Neutrophil (primary cell): ENCODE measurements at regions not wholly inside any gene's neighbourhood (a gene's known extent, or its start where the extent isn't known, plus 50 kb on each side); places are given as distances from the start of the nearest gene placed in this dataset.

Experiments
- H3K27ac ChIP-seq: fragments of 200-600 bp; sonication (generic); 2 replicates; pipeline ENCODE4 v1.5.1; 2016; ENCODE audit warnings: mild to moderate bottlenecking, moderate library complexity
- H3K27me3 ChIP-seq: fragments of 200-600 bp; sonication (generic); 2 replicates; pipeline ENCODE4 v1.6.0; 2016; ENCODE audit warnings: mild to moderate bottlenecking
- H3K36me3 ChIP-seq: fragments of 200-600 bp; sonication (generic); 2 replicates; pipeline ENCODE4 v1.5.1; 2017
- H3K4me1 ChIP-seq, 2 experiments: fragments of 200-600 bp in 1 of 2; sonication (generic) in 1 of 2; 1 replicate in 1 of 2; 2 replicates in 1 of 2; pipeline versions ENCODE4 v1.5.1 to v1.6.1; 2013 to 2016; ENCODE audit warnings: low read depth in 1 of 2, low read length in 1 of 2, mild to moderate bottlenecking in 1 of 2, moderate library complexity in 1 of 2; ENCODE audit not compliant: control insufficient read depth in 1 of 2, insufficient read depth in 1 of 2
- H3K4me3 ChIP-seq, 2 experiments: fragments of 200-600 bp in 1 of 2; sonication (generic) in 1 of 2; 1 replicate in 1 of 2; 2 replicates in 1 of 2; pipeline ENCODE4 v1.5.1; 2013 to 2016; ENCODE audit warnings: low read depth in 1 of 2, low read length in 1 of 2, mild to moderate bottlenecking in 1 of 2, moderate library complexity in 1 of 2
- H3K9me3 ChIP-seq: fragments of 200-600 bp; sonication (generic); 2 replicates; pipeline ENCODE4 v1.5.1; 2016
- CTCF ChIP-seq: fragments of 200-600 bp; sonication (generic); IDR thresholded peaks from 2 replicates; pipeline ENCODE4 v1.5.1; 2016; ENCODE audit warnings: antibody characterized with exemption

DNA sequence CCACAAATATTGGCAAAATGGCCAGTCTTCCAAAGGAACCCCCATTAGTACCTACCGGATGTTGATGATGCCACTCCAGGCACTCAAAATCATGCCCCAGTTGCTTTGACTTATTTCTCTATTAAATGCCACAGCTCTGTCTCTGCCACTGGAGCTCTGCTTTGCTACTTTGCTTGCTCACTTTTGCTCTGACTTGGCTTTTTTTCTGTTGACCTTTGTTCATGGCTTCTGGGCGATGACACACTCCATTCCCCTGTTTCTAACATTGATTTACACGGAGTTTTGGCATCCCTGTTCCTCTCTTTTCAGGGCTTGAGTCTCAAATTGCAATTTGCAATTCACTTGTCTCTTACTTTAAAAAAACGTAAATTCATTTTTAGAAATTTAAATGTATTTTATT is 217.1 kb upstream of the SPRY2 start:
- Histone ChIP-seq H3K36me3 (no peaks in the 10 kb centered on the region), H3K4me3 (no peak overlapping the region), H3K27ac (no peak overlapping the region), H3K4me1 (no peaks in the 10 kb centered on the region), H3K9me3 (no peaks in the 10 kb centered on the region), H3K27me3 (no peaks in the 10 kb centered on the region)
- no peak for TF ChIP-seq CTCF

DNA sequence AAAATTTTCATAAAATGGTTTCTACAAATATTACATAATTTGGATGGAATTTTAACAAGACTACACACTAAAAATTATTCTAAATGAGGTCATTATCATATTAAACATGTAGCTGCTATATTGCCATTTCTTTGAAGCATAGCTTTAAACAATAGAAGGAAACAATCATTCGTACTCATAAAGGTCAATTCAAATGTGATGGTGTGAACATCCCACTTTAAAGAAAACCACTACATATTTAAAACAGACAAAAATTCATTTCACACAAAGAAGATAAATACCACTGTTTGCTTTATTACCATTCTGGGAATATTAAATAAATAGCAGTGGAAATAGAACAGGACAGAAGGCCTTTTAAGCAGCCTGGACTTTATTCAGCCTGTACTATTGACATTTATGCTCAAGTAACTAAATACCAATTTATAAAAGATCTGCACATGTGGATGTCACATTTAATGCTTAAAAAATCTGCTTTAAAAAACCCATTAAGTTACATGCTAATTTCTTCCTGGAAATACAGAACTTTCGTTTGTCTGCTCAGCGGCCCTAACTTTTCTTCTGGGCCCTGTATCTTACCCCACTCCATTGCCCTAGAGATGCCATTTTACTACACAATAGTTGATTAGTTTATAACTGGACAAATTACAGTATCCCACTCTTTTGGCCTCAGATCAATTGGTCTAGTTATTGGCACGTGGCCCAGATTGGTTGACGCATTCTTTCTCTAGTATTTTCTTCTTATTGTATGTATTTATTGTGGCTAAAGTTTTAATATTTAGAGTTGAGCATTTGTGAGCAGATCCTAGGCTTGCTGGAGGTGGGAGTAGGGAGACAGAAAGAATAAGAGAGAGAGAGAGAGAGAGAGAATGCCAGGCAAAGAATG is 215.1 kb upstream of the SPRY2 start:
- no peaks in the 10 kb centered on the region for H3K4me1 ChIP-seq
- H3K27ac ChIP-seq: no peak overlapping the region
- H3K36me3 ChIP-seq: no peaks in the 10 kb centered on the region
- no peak for TF ChIP-seq CTCF
- H3K9me3 ChIP-seq: no peaks in the 10 kb centered on the region
- H3K27me3 ChIP-seq: no peaks in the 10 kb centered on the region
- H3K4me3 ChIP-seq: no peak overlapping the region

- H3K27me3 ChIP-seq: no peaks in the 10 kb centered on the region
- no peaks in the 10 kb centered on the region for H3K9me3 ChIP-seq
- no peaks in the 10 kb centered on the region for H3K4me1 ChIP-seq
- no peak overlapping the region for H3K4me3 ChIP-seq
- H3K27ac ChIP-seq: no peak overlapping the region
- no peaks in the 10 kb centered on the region for H3K36me3 ChIP-seq
- TF ChIP-seq CTCF: no peak
These were observed 212.0 kb upstream of the SPRY2 start for GRCh38 chr13:80552851-80553440.

GRCh38 chr13:80551650-80552497 is 210.9 kb upstream of the SPRY2 start:
- H3K4me3 ChIP-seq: no peak overlapping the region
- H3K27me3 ChIP-seq: no peaks in the 10 kb centered on the region
- H3K4me1 ChIP-seq: no peaks in the 10 kb centered on the region
- H3K36me3 ChIP-seq: no peaks in the 10 kb centered on the region
- no peaks in the 10 kb centered on the region for H3K9me3 ChIP-seq
- no peak overlapping the region for H3K27ac ChIP-seq
- TF ChIP-seq CTCF: no peak

GRCh38 chr13:80550971-80551441 is 210.1 kb upstream of the SPRY2 start:
- TF ChIP-seq CTCF: no peak
- Histone ChIP-seq H3K4me3 (no peak overlapping the region), H3K27me3 (no peaks in the 10 kb centered on the region), H3K36me3 (no peaks in the 10 kb centered on the region), H3K27ac (no peak overlapping the region), H3K4me1 (no peaks in the 10 kb centered on the region), H3K9me3 (no peaks in the 10 kb centered on the region)
